GM20000 (cell line): ENCODE measurements at regions not wholly inside any gene's neighbourhood (a gene's known extent, or its start where the extent isn't known, plus 50 kb on each side); places are given as distances from the start of the nearest gene placed in this dataset.
"Not testable (repeated sequence)": the region's sequence is repeated elsewhere in the genome, so short reads cannot be mapped to it uniquely, and the experiment has no call there.

Experiments
- DNase-seq: peaks from one replicate; pipeline ENCODE4 v3.0.0; 2012; ENCODE audit warnings: low spot score
- CTCF ChIP-seq: IDR thresholded peaks from 2 replicates; pipeline ENCODE4 v1.5.1; 2012; ENCODE audit warnings: mild to moderate bottlenecking, control low read depth; ENCODE audit errors: extremely low read depth, missing control alignments

DNA sequence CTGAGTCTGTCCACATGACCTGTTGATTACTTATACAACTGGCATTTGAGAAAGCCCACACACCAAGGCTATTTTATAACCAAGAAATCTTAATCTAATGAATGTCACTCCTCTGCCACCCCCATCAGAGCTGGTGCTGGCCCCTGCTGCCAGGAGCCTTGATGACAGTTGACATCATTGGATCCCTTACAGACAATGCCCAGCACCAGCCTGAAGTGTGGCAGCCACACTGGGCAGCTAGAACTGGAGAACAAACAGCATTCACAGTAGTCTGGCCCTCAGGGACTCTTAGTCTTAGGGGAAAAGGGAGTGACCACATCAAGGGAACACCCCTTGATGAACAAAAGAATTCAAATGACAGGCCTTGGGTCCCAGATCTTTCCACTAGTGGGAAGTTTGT is 840.6 kb downstream of the EPHA3 start:
- no peak for TF ChIP-seq CTCF
- no peak for DNase-seq

- no peak for DNase-seq
- TF ChIP-seq CTCF, result no peak
Observed at GRCh38 chr3:89950772-89951171, 843.4 kb downstream of the EPHA3 start.

DNA sequence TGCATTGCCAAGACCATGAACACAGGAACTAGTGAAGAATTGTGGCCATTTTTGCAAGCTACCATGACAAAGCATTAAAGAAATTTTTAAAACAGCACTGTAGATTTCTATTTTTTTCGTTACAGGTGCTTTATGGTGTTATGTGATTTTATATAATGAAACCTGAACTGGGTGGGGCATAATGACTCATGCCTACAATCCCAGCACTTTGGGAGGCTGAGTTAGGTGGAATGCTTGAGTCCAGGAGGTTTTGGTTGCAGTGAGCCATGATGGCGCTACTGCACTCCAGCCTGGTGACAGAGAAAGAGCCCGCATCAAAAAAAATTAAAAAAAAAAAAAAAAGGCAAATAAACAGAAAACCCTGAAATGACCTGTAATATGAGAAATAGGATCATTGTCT is 846.7 kb downstream of the EPHA3 start:
- no peak for TF ChIP-seq CTCF
- no peak for DNase-seq

- no peak for DNase-seq
- no peak for TF ChIP-seq CTCF
Observed at GRCh38 chr3:89955156-89955555, 847.7 kb downstream of the EPHA3 start.

DNA sequence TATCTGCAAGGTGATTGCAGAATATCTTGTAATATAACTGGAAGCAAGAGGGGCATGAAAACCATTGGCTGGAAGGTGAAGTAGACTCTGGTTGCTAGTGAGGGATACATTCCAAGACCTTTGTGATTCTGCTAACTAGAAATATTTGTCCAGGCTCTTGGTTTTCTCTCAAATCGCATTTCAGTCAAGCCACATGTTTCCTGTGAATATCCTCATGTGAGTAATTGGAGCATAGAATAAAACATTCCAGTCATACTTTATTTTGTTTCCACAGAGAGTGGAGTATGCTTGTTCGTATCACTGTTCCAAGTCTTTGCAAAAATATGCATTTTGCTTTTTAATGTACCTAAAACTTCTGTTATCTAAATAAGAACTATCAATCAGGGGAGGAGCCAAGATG is 850.0 kb downstream of the EPHA3 start:
- no peak for TF ChIP-seq CTCF
- no peak for DNase-seq

- not testable (repeated sequence) for DNase-seq
Observed at GRCh38 chr3:89958163-89958562, 850.7 kb downstream of the EPHA3 start.

- DNase-seq, result no peak
- no peak for TF ChIP-seq CTCF
Observed at GRCh38 chr3:89964347-89964746, 856.9 kb downstream of the EPHA3 start.

GRCh38 chr3:89966877-89967665 is 859.6 kb downstream of the EPHA3 start:
- no peak for DNase-seq
- TF ChIP-seq CTCF, result no peak
